Loucy (cell line): ENCODE measurements at regions not wholly inside any gene's neighbourhood (a gene's known extent, or its start where the extent isn't known, plus 50 kb on each side); places are given as distances from the start of the nearest gene placed in this dataset.

Experiments used
- CTCF ChIP-seq: fragments of 200-600 bp; sonication (generic); conservative IDR thresholded peaks from 2 replicates; pipeline ENCODE4 v1.5.1; 2014; ENCODE audit warnings: mild to moderate bottlenecking, antibody characterized with exemption, low read length
- EZH2phosphoT487 ChIP-seq: fragments of 200-600 bp; IDR thresholded peaks from 2 replicates; pipeline ENCODE4 v1.6.1; 2018; ENCODE audit warnings: antibody characterized with exemption, mild to moderate bottlenecking, moderate library complexity, borderline replicate concordance

- TF ChIP-seq CTCF (no peak), EZH2phosphoT487 (no peak)
These were observed 257.7 kb upstream of the PLET1 start for GRCh38 chr11:112518371-112518770.
